ENCODE measurements at regions not wholly inside any gene's neighbourhood (a gene's known extent, or its start where the extent isn't known, plus 50 kb on each side); places are given as distances from the start of the nearest gene placed in this dataset.

DNA sequence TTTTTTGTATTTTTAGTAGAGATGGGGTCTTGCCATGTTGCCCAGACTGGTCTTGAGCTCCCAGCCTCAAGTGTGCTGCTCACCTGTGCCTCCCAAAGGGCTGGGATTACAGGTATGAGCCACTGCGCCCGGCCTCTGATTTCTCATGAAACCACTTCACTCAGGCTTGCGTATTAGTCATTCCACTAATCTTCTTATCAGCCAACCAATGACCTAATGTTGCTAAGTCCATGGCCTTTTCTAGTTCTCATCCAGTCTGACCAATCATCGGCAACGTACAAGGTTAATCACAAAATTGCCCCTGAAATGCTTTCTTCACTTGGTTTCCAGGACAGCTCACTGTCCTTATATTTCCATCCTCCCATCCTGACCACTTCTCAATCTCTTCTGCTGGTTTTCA lies 605.3 kb upstream of the SLC10A2 start:
- Histone ChIP-seq H3K18ac (ENCODE audit: low read length) (no peak overlapping the region), H3K4me3 (ENCODE audit: low read length in 2 of 2) (no peak overlapping the region), H3K14ac (ENCODE audit: low read length) (no peak overlapping the region), H2AFZ (ENCODE audit: low read length) (no peak overlapping the region), H3K27ac (replicated peaks; ENCODE audit: low read length) (no peak overlapping the region), H2BK15ac (ENCODE audit: low read length) (no peak overlapping the region), H2AK5ac (ENCODE audit: low read depth, low read length) (no peak overlapping the region), H3K36me3 (replicated peaks in 1 of 2; ENCODE audit: control insufficient read depth in 2 of 2, insufficient read depth in 2 of 2, low read length in 2 of 2) (no peaks in the 10 kb centered on the region), H3K9me3 (replicated peaks in 1 of 2; ENCODE audit: control insufficient read depth in 2 of 2, insufficient read depth in 1 of 2, low read depth in 1 of 2, low read length in 2 of 2) (no peaks in the 10 kb centered on the region), H3K23ac (ENCODE audit: low read depth, low read length, poor library complexity) (no peak overlapping the region), H2BK5ac (ENCODE audit: low read length) (no peak overlapping the region), H3K4me2 (ENCODE audit: insufficient read depth, low read length, poor library complexity, severe bottlenecking) (no peak overlapping the region), H2BK120ac (ENCODE audit: low read depth, low read length) (no peak overlapping the region), H4K91ac (ENCODE audit: low read depth, low read length, poor library complexity) (no peak overlapping the region), H4K8ac (ENCODE audit: low read depth, low read length) (no peak overlapping the region), H3K4ac (ENCODE audit: low read length) (no peak overlapping the region), H3K79me1 (ENCODE audit: low read depth, low read length) (no peaks in the 10 kb centered on the region), H3K4me1 (ENCODE audit: control insufficient read depth in 2 of 2, insufficient read depth in 1 of 2, low read depth in 1 of 2, low read length in 2 of 2) (no peaks in the 10 kb centered on the region), H3K9ac (ENCODE audit: low read depth, low read length, poor library complexity) (no peak overlapping the region), H3K27me3 (ENCODE audit: control insufficient read depth in 3 of 3, insufficient read depth in 3 of 3, low read depth in 1 of 3, low read length in 3 of 3) (no peaks in the 10 kb centered on the region), H2BK12ac (ENCODE audit: low read length) (no peak overlapping the region)
- DNase-seq (ENCODE audit: low spot score), result no peak
- WGBS, 2 donors (ENCODE audit: extremely low coverage in 2 of 2, insufficient read length in 2 of 2, insufficient replicate concordance in 1 of 2), result no CpG with 5 or more reads among the region's 5 CpGs

DNA sequence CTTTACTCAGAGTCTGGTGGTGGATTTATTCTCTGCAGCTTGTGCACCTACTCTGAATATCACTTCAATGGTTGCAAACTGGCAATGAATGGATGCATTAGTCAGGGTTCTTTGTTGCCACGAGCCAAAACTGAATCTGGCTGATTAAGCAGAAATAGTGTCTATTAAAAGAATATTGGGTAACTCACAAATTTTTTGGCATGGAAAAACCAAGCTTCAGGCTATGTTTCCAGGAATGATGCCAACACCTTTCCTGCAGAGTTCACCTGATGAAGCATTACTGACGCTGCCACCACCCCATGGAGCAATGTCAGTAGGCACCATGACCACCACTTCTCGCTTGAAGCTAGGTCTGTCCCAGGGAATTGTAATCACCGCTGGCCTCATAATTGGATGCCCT lies 597.8 kb upstream of the SLC10A2 start:
- Histone ChIP-seq H2BK120ac (ENCODE audit: low read depth, low read length) (no peak overlapping the region), H2AFZ (ENCODE audit: low read length) (no peak overlapping the region), H4K8ac (ENCODE audit: low read depth, low read length) (no peak overlapping the region), H2BK12ac (ENCODE audit: low read length) (no peak overlapping the region), H4K91ac (ENCODE audit: low read depth, low read length, poor library complexity) (no peak overlapping the region), H3K4me3 (ENCODE audit: low read length in 2 of 2) (no peak overlapping the region), H3K27me3 (ENCODE audit: control insufficient read depth in 3 of 3, insufficient read depth in 3 of 3, low read depth in 1 of 3, low read length in 3 of 3) (no peaks in the 10 kb centered on the region), H3K23ac (ENCODE audit: low read depth, low read length, poor library complexity) (no peak overlapping the region), H3K18ac (ENCODE audit: low read length) (no peak overlapping the region), H3K9me3 (replicated peaks in 1 of 2; ENCODE audit: control insufficient read depth in 2 of 2, insufficient read depth in 1 of 2, low read depth in 1 of 2, low read length in 2 of 2) (no peaks in the 10 kb centered on the region), H3K27ac (replicated peaks; ENCODE audit: low read length) (no peak overlapping the region), H3K4me2 (ENCODE audit: insufficient read depth, low read length, poor library complexity, severe bottlenecking) (no peak overlapping the region), H3K4ac (ENCODE audit: low read length) (no peak overlapping the region), H3K4me1 (ENCODE audit: control insufficient read depth in 2 of 2, insufficient read depth in 1 of 2, low read depth in 1 of 2, low read length in 2 of 2) (no peaks in the 10 kb centered on the region), H3K79me1 (ENCODE audit: low read depth, low read length) (no peaks in the 10 kb centered on the region), H3K36me3 (replicated peaks in 1 of 2; ENCODE audit: control insufficient read depth in 2 of 2, insufficient read depth in 2 of 2, low read length in 2 of 2) (no peaks in the 10 kb centered on the region), H2AK5ac (ENCODE audit: low read depth, low read length) (no peak overlapping the region), H3K9ac (ENCODE audit: low read depth, low read length, poor library complexity) (no peak overlapping the region), H2BK15ac (ENCODE audit: low read length) (no peak overlapping the region), H3K14ac (ENCODE audit: low read length) (no peak overlapping the region), H2BK5ac (ENCODE audit: low read length) (no peak overlapping the region)
- WGBS, 2 donors (ENCODE audit: extremely low coverage in 2 of 2, insufficient read length in 2 of 2, insufficient replicate concordance in 1 of 2), result no CpG with 5 or more reads among the region's 4 CpGs
- no peak for DNase-seq (ENCODE audit: low spot score)

DNA sequence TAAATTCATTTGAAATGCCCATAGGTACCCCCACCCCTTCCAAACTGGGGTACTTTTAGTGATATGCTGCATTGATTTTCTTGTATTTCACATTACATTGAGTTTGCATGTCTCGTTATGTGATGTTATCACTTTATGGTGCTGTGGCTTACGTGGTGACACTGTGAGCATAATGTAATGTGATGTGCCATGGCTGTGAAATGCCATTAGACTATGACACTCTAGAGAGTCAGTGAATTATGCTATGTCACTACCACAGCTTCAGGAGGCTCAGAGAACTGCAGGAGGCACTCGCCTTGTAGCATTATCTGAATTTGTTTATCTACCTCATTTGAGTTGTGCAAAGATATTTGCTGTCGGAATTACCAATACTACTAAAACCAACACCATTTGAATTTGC lies 590.1 kb upstream of the SLC10A2 start:
- no peaks in the 10 kb centered on the region for H3K79me1 ChIP-seq (ENCODE audit: low read depth, low read length)
- H3K14ac ChIP-seq (ENCODE audit: low read length), result no peak overlapping the region
- H2BK5ac ChIP-seq (ENCODE audit: low read length), result no peak overlapping the region
- H3K9me3 ChIP-seq (replicated peaks in 1 of 2; ENCODE audit: control insufficient read depth in 2 of 2, insufficient read depth in 1 of 2, low read depth in 1 of 2, low read length in 2 of 2), result no peaks in the 10 kb centered on the region
- H2BK15ac ChIP-seq (ENCODE audit: low read length), result no peak overlapping the region
- no peak overlapping the region for H2AFZ ChIP-seq (ENCODE audit: low read length)
- no peak overlapping the region for H3K4me3 ChIP-seq (ENCODE audit: low read length in 2 of 2)
- no peak overlapping the region for H4K8ac ChIP-seq (ENCODE audit: low read depth, low read length)
- peaks cover 0 to 1% of the 10 kb centered on the region in 2 donors for H3K4me1 ChIP-seq (ENCODE audit: control insufficient read depth in 2 of 2, insufficient read depth in 1 of 2, low read depth in 1 of 2, low read length in 2 of 2)
- WGBS, 2 donors (ENCODE audit: extremely low coverage in 2 of 2, insufficient read length in 2 of 2, insufficient replicate concordance in 1 of 2), result no CpG with 5 or more reads among the region's 4 CpGs
- H3K4me2 ChIP-seq (ENCODE audit: insufficient read depth, low read length, poor library complexity, severe bottlenecking), result no peak overlapping the region
- no peak overlapping the region for H3K23ac ChIP-seq (ENCODE audit: low read depth, low read length, poor library complexity)
- H3K36me3 ChIP-seq (replicated peaks in 1 of 2; ENCODE audit: control insufficient read depth in 2 of 2, insufficient read depth in 2 of 2, low read length in 2 of 2), result no peaks in the 10 kb centered on the region
- no peak overlapping the region for H2AK5ac ChIP-seq (ENCODE audit: low read depth, low read length)
- H2BK120ac ChIP-seq (ENCODE audit: low read depth, low read length), result no peak overlapping the region
- no peak overlapping the region for H3K27ac ChIP-seq (replicated peaks; ENCODE audit: low read length)
- no peaks in the 10 kb centered on the region for H3K27me3 ChIP-seq (ENCODE audit: control insufficient read depth in 3 of 3, insufficient read depth in 3 of 3, low read depth in 1 of 3, low read length in 3 of 3)
- H2BK12ac ChIP-seq (ENCODE audit: low read length), result no peak overlapping the region
- H3K18ac ChIP-seq (ENCODE audit: low read length), result no peak overlapping the region
- no peak for DNase-seq (ENCODE audit: low spot score)
- no peak overlapping the region for H3K9ac ChIP-seq (ENCODE audit: low read depth, low read length, poor library complexity)
- no peak overlapping the region for H4K91ac ChIP-seq (ENCODE audit: low read depth, low read length, poor library complexity)
- H3K4ac ChIP-seq (ENCODE audit: low read length), result no peak overlapping the region

DNA sequence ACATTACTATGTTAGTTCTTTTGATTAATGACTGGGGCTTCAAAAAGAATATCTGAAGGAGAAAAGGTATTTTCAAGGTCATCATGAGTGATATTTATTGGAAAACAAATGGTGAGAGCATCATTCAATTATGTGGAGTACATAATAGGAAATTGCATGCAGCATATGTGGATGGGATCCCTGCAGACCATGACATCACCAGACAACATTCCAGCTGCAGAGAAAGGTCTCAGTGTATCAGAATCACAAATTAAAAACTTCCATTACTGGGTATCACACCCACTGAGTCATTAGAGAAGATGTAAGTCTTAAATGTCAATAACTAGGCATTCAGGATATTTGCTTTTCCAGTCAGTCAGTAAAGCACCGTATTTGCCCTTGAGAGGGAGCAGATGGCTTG lies 574.4 kb upstream of the SLC10A2 start:
- Histone ChIP-seq H3K27ac (replicated peaks; ENCODE audit: low read length) (no peak overlapping the region), H3K18ac (ENCODE audit: low read length) (no peak overlapping the region), H3K4ac (ENCODE audit: low read length) (no peak overlapping the region), H3K4me1 (ENCODE audit: control insufficient read depth in 2 of 2, insufficient read depth in 1 of 2, low read depth in 1 of 2, low read length in 2 of 2) (no peaks in the 10 kb centered on the region), H3K4me3 (ENCODE audit: low read length in 2 of 2) (no peak overlapping the region), H3K4me2 (ENCODE audit: insufficient read depth, low read length, poor library complexity, severe bottlenecking) (no peak overlapping the region), H2BK12ac (ENCODE audit: low read length) (no peak overlapping the region), H2BK15ac (ENCODE audit: low read length) (no peak overlapping the region), H4K8ac (ENCODE audit: low read depth, low read length) (no peak overlapping the region), H3K9me3 (replicated peaks in 1 of 2; ENCODE audit: control insufficient read depth in 2 of 2, insufficient read depth in 1 of 2, low read depth in 1 of 2, low read length in 2 of 2) (no peaks in the 10 kb centered on the region), H3K14ac (ENCODE audit: low read length) (no peak overlapping the region), H3K9ac (ENCODE audit: low read depth, low read length, poor library complexity) (no peak overlapping the region), H2AFZ (ENCODE audit: low read length) (no peak overlapping the region), H3K79me1 (ENCODE audit: low read depth, low read length) (no peaks in the 10 kb centered on the region), H2BK5ac (ENCODE audit: low read length) (no peak overlapping the region), H2BK120ac (ENCODE audit: low read depth, low read length) (no peak overlapping the region), H4K91ac (ENCODE audit: low read depth, low read length, poor library complexity) (no peak overlapping the region), H3K23ac (ENCODE audit: low read depth, low read length, poor library complexity) (no peak overlapping the region), H2AK5ac (ENCODE audit: low read depth, low read length) (no peak overlapping the region), H3K27me3 (ENCODE audit: control insufficient read depth in 3 of 3, insufficient read depth in 3 of 3, low read depth in 1 of 3, low read length in 3 of 3) (no peaks in the 10 kb centered on the region), H3K36me3 (replicated peaks in 1 of 2; ENCODE audit: control insufficient read depth in 2 of 2, insufficient read depth in 2 of 2, low read length in 2 of 2) (no peaks in the 10 kb centered on the region)
- no peak for DNase-seq (ENCODE audit: low spot score)
- no CpG with 5 or more reads among the region's 1 CpG for WGBS, 2 donors (ENCODE audit: extremely low coverage in 2 of 2, insufficient read length in 2 of 2, insufficient replicate concordance in 1 of 2)

All from neuronal stem cell (in vitro differentiated cells).